Esophagus (tissue), 2 donors: ENCODE measurements at regions not wholly inside any gene's neighbourhood (a gene's known extent, or its start where the extent isn't known, plus 50 kb on each side); places are given as distances from the start of the nearest gene placed in this dataset.

Source experiments
- H3K27ac ChIP-seq, 2 donors: one replicate each; pipeline ENCODE4 v1.5.1; 2013; ENCODE audit warnings: low read depth in 2 of 2, mild to moderate bottlenecking in 2 of 2, inconsistent platforms in 1 of 2, low read length in 1 of 2, moderate library complexity in 1 of 2
- H3K27me3 ChIP-seq, 2 donors: one replicate each; pipeline ENCODE4 v1.6.1; 2013; ENCODE audit warnings: low read length in 2 of 2, control low read depth in 1 of 2, mild to moderate bottlenecking in 1 of 2; ENCODE audit not compliant: insufficient read depth in 2 of 2, control insufficient read depth in 1 of 2
- H3K36me3 ChIP-seq, 2 donors: one replicate each; pipeline ENCODE4 v1.6.1; 2013; ENCODE audit warnings: low read length in 1 of 2; ENCODE audit not compliant: control insufficient read depth in 2 of 2, insufficient read depth in 2 of 2
- H3K4me1 ChIP-seq, 2 donors: one replicate each; pipeline ENCODE4 v1.6.1; 2013; ENCODE audit warnings: low read length in 1 of 2; ENCODE audit not compliant: control insufficient read depth in 2 of 2, insufficient read depth in 2 of 2
- H3K4me3 ChIP-seq, 2 donors: one replicate each; pipeline ENCODE4 v1.5.1; 2013; ENCODE audit warnings: low read length in 2 of 2, mild to moderate bottlenecking in 2 of 2, low read depth in 1 of 2, moderate library complexity in 1 of 2
- H3K9me3 ChIP-seq, 2 donors: one replicate each; pipeline ENCODE4 v1.6.1; 2013; ENCODE audit warnings: mild to moderate bottlenecking in 2 of 2, low read depth in 1 of 2, low read length in 1 of 2, moderate library complexity in 1 of 2; ENCODE audit not compliant: control insufficient read depth in 2 of 2, insufficient read depth in 1 of 2
- WGBS, 2 donors: extraction: QIAGEN DNeasy Blood & Tissue Kit; methylation state at CpG; one replicate each; pipeline ENCODE4 v1.1.7; 2013; 5-methylcytosine and 5-hydroxymethylcytosine counted together
- donor health status: healthy with polysubstance abuse.
- donor health status: Bipolar disorder and iron deficiency.

DNA sequence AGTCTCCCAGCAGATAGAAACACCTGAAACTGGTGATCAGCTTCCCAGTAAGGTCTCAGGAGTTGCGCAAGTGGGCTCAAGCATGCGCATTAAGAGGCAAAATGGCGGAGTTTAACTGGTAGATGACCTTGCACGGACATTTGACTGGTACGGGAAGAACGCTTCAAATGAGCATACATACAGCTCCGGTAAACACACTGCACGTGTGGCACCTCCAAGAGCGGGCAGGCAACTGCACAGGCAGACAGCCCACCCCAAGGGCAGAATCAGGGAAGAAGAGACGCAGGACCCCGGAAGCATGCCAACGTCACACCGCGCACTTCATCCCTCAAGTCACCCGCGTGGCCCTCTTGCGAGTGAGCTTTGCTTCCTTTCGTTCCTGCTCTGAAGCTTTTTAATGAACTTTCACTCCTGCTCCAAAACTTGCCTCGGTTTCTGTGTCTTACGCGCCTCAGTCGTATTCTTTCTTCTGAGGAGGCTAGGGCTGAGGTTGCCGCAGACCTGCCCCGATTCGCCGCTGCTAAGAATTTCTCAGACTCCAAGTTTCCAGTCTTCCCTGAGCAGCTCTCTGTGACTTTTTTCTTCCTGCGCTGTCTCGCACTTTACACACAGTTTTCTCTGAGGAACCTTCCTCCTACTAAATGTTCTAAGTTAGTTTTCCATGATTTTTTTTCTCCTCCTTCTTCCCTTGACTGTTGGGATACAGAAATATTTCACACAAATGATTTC, 180.7 kb upstream of the ZFP42 start:
- WGBS, 2 donors = 71 to 76% methylated on average over 28 of the region's 28 CpGs
- Histone ChIP-seq H3K4me1 (no peaks in the 10 kb centered on the region), H3K27ac (peak overlapping the region; percentile 17 to 69), H3K27me3 (no peaks in the 10 kb centered on the region), H3K4me3 (peak overlapping the region; percentile 36 to 52), H3K36me3 (no peaks in the 10 kb centered on the region), H3K9me3 (peaks cover 0 to 2% of the 10 kb centered on the region in 2 donors)

DNA sequence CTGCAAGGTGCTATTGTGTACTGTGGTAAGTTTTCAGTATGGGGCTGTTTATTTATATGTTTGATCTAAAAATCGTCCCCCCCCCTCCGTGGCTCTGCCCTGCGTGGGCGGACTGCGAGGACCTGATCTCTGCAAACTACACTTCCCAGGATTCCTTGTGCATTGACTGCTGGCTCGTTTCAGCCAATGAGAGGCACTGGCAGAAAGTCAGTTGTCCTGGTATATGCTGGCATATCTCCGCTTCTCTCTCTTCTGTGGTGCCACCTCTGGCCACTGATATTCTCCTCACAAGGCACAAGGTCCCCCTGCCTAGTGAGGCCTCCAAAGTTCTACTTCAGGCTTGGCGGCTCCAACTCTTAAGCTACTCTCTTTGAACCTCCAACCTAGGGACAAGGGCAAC, 168.8 kb upstream of the ZFP42 start:
- H3K36me3 ChIP-seq = no peaks in the 10 kb centered on the region
- 75 to 76% methylated on average over 8 of the region's 8 CpGs for WGBS, 2 donors
- H3K4me1 ChIP-seq = no peaks in the 10 kb centered on the region
- H3K4me3 ChIP-seq = no peak overlapping the region
- H3K27me3 ChIP-seq = no peaks in the 10 kb centered on the region
- H3K9me3 ChIP-seq = peaks cover 0 to 8% of the 10 kb centered on the region in 2 donors
- no peak overlapping the region for H3K27ac ChIP-seq

GRCh38 chr4:187827631-187828030, 167.9 kb upstream of the ZFP42 start:
- peaks cover 0 to 8% of the 10 kb centered on the region in 2 donors for H3K9me3 ChIP-seq
- H3K4me3 ChIP-seq = no peak overlapping the region
- 72 to 76% methylated on average over 6 of the region's 6 CpGs for WGBS, 2 donors
- no peaks in the 10 kb centered on the region for H3K36me3 ChIP-seq
- H3K27ac ChIP-seq = no peak overlapping the region
- H3K27me3 ChIP-seq = no peaks in the 10 kb centered on the region
- H3K4me1 ChIP-seq = no peaks in the 10 kb centered on the region

- Histone ChIP-seq H3K4me3 (no peak overlapping the region), H3K9me3 (no peaks in the 10 kb centered on the region), H3K27ac (no peak overlapping the region), H3K4me1 (no peaks in the 10 kb centered on the region), H3K27me3 (no peaks in the 10 kb centered on the region), H3K36me3 (no peaks in the 10 kb centered on the region)
Measured at GRCh38 chr4:187839765-187840164, 155.8 kb upstream of the ZFP42 start.

DNA sequence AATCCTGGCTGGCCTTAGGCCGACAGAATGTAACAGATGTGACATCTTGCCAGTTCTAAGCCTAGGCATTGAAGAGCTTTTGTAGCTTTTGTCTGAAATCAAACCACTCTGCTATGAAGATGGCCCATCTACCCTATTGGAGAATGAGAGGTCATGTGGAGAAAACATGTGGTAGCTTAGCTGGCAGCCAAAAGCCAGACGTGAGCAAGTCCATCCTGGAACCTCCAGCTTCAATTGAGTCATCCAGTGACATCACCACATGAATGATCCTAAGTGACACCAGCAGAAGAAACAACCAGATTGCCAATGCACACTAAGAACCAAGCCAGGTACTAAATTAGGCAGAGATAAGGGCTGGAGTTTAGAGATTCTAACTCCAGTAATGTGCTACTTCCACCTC, 154.8 kb upstream of the ZFP42 start:
- Histone ChIP-seq H3K27ac (no peak overlapping the region), H3K4me1 (no peaks in the 10 kb centered on the region), H3K9me3 (no peaks in the 10 kb centered on the region), H3K36me3 (no peaks in the 10 kb centered on the region), H3K27me3 (no peaks in the 10 kb centered on the region), H3K4me3 (no peak overlapping the region)
- 65 to 68% methylated on average over 2 of the region's 2 CpGs for WGBS, 2 donors

GRCh38 chr4:187849556-187850225, 145.9 kb upstream of the ZFP42 start:
- no peaks in the 10 kb centered on the region for H3K27me3 ChIP-seq
- H3K4me1 ChIP-seq = no peaks in the 10 kb centered on the region
- 69 to 74% methylated on average over 13 of the region's 13 CpGs for WGBS, 2 donors
- H3K4me3 ChIP-seq = no peak overlapping the region
- H3K27ac ChIP-seq = no peak overlapping the region
- no peaks in the 10 kb centered on the region for H3K36me3 ChIP-seq
- H3K9me3 ChIP-seq = no peaks in the 10 kb centered on the region

- H3K9me3 ChIP-seq = no peaks in the 10 kb centered on the region
- no peaks in the 10 kb centered on the region for H3K27me3 ChIP-seq
- H3K36me3 ChIP-seq = no peaks in the 10 kb centered on the region
- no peak overlapping the region for H3K27ac ChIP-seq
- WGBS, 2 donors = 79% methylated on average over 4 of the region's 4 CpGs
- H3K4me3 ChIP-seq = no peak overlapping the region
- H3K4me1 ChIP-seq = no peaks in the 10 kb centered on the region
Measured at GRCh38 chr4:187865914-187866313, 129.7 kb upstream of the ZFP42 start.

DNA sequence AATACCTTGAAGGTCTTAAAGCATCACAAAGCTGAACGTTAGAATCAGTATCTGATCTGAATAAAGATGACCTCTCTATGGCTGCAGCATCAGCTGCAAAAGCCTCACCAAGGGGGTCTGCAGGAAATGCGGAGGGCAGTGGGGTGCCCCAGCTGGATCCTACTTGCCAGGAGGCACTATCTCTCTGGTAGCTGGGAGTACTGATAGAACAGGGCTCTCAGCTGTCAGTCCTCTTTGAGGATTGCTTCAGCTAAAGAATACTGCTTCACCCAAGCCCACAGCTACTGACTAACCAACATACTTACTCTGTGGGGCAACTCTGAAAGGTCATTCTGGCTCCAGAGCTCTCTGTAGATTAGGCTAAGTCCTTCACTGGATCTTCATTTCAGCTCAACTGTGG, 112.5 kb upstream of the ZFP42 start:
- WGBS, 2 donors = 60 to 63% methylated on average over 2 of the region's 2 CpGs
- H3K9me3 ChIP-seq = peaks cover 0 to 5% of the 10 kb centered on the region in 2 donors
- H3K27ac ChIP-seq = no peak overlapping the region
- H3K36me3 ChIP-seq = no peaks in the 10 kb centered on the region
- no peaks in the 10 kb centered on the region for H3K4me1 ChIP-seq
- H3K27me3 ChIP-seq = no peaks in the 10 kb centered on the region
- no peak overlapping the region for H3K4me3 ChIP-seq

DNA sequence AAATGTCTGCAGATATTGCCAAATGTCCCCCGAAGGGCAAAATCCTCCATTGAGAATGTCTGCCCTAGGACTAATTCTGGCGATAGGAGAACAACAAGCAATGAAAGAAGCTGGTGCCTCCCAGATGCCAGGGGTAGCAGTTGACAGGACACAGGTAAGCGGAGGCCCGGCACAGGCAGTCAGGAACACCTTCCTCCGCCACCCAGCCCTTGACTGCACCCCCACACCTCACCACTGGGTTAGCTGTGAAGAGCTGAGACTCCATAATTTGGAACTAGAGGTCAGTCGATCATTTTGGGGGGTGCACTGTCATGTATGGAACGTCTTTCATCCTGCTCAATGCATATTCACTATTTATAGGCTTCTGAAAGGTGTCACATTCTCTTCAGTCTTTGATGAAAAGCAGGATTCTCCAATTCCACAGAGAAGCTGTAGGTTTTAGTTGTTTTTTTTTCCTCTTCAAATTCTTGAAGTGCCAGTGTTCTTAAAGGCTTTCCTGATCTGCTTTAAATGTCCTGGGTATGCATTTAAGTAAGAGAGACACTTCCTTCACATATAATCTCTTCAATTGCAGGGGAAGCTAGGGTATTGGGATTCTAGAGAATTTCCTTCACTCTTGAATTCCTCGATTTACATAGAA, 111.6 kb upstream of the ZFP42 start:
- no peaks in the 10 kb centered on the region for H3K36me3 ChIP-seq
- no peaks in the 10 kb centered on the region for H3K27me3 ChIP-seq
- WGBS, 2 donors = 78 to 81% methylated on average over 8 of the region's 8 CpGs
- H3K4me3 ChIP-seq = no peak overlapping the region
- no peak overlapping the region for H3K27ac ChIP-seq
- H3K9me3 ChIP-seq = peaks cover 0 to 5% of the 10 kb centered on the region in 2 donors
- H3K4me1 ChIP-seq = no peaks in the 10 kb centered on the region
